ENCODE measurements at regions not wholly inside any gene's neighbourhood (a gene's known extent, or its start where the extent isn't known, plus 50 kb on each side); places are given as distances from the start of the nearest gene placed in this dataset.

GRCh38 chr16:85423631-85424030 lies 189.5 kb upstream of the GSE1 start:
- DNase-seq (ENCODE audit: low read depth in 2 of 2) = no peak

DNA sequence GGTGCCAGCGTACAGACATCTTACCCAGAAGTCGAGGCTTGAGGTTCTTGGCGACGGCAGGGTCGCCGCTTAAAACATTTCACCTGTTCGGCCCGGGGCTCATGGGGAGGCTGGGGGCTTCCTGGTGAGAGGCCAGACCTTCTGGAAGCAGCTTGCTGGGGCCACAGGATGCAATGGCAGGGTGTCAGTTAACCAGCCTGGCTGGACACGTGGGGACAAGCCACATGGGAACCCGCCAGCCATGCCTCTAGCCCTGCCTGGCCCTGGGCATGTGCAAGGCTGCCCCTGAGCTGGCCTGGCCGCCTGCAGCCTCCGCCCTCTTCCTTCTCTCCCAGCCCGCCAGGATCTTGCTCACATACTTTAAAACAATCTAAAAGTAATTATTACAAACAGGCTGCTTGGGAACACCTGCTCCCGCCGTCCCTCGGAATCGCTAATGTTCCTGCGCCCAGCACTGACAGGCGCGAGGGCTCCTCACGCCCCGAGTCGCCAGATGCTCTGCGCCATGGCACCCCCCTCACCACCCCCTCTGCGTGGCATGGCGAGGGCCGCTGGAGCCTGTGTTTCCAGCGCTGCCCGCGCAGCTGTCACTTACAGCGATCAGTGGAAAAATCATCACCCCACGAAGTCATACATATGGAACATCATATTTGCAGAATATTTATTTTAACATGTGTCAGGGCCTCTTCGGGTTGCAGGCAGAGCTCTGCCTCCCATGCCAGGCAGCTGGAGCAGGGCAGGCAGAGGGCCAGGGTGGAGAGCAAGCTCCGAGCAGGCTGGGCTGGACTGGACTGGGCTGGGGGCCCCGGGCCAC lies 188.7 kb upstream of the GSE1 start:
- DNase-seq (ENCODE audit: low read depth in 2 of 2) = no peak

DNA sequence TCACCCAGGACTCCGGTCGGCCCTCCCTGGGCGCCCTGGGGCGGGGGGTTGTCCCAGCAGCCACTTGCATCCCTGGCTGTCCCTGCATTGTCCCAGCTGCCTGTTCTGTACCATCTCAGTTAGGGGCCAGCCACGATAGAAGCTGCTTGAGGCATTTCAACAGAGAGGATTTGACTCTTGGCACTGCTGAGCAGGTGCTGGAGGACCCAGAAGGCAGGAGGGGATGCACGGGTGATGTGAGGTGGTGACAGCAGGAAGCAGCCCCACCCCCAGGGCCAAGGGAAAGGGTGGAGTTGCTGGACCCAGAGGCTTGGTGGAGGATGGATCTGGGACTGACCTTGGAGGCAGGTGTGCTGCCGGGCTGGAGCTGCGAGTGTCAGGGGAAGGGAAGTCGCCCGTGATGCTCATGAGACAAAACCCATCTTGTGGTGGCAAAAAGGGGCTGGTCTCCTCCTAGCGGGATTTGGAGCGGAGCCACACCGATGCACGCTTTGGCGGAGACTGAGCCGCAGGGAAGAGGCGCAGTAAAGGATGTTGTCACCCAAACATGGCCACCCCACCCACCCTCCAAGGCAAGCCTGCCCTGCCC lies 188.0 kb upstream of the GSE1 start:
- no peak for DNase-seq (ENCODE audit: low read depth in 2 of 2)

DNA sequence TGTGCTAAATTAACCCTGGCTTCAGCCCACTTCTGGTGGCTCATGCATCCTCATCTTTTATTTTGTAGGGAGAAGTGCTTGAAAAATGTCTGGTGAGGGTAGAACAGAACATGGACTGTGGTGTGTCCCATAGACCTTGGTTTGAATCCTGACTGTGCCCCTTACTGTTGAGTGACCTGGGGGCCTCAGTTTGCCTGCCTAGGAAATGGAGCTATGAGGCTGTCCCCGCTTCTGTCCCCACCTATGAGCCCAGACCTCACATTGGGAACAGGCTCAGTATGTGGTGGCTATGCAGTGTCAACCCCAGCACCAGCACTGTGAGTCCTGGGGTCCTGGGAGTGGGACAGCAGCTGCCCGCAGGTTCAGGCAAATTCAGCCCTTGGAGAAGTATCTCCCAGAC lies 186.3 kb upstream of the GSE1 start:
- DNase-seq (ENCODE audit: low read depth in 2 of 2) = no peak

DNA sequence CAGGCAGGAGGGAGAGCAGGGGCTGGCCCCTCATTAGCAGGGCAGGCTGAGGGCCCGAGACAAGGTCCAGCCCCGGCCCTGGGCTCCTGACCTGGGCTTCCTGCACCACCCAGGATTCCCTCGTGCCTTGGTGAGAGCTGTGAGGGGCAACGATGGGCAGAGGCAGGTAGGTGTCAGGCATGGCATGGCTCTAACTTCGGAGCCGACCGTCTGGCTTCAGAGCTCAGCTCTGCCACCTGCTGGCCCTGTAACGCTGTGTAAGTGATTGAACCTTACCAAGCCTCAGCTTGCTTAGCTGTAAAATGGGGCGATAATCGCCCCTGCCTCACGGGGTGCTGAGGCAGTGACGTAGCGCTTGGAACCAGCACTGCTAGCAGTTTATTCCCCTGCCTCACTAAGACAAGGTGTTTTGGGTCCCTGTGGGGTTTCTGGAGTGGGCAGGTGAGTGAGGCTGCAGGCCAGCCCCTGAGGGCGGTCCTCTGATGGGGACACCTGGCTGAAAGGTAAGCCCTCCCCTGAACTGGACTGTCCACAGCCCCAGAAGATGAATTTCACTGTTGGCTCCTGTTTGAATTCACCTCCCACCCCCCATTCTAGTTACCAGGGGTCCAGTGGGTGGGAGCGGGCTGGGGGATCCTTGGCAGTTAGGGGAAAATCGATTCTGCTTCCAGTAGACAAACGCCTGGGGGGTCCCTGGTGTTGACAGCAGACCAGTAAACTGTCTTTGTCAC lies 184.8 kb upstream of the GSE1 start:
- DNase-seq (ENCODE audit: low read depth in 2 of 2) = no peak

DNA sequence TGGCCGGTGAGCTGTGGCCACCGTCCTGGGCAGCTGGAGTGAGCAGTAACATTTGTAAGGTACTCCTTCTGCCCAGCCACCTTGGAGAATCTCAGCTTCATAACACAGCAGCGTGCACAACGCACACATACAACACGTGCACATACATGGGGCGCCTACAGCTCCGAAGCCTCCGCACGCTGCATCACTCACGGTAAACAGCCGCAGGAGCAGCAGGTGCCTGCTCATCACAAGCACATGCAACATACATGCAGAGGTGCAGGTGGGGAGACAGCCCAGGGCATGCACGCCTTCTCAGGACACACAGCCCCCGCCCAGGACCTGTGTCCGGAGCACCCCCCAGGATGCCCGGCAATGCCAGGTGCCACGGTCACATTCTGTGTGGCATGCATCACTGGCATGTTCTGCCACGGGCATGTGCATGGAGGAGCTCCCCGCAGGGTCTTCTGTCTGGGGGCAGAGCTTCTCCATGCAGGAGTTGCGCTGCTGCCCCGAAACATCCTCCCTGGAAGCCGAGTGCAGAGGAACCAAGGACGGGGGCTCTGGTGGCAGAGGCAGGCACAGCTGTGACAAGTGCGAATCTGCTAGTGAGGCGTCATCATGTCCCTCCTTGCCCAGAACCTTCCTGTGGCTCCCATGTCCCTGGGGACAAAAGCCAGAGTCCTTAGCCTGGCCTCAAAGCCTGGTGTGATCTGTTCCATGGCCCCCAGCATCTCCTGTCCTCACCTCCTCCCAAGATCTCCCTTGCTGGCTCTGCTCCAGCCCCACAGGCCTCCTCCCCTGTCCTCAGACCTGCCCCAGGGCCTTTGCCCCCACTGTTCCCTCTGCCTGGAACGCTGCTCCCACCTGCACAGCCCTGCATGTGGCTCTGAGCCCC lies 184.0 kb upstream of the GSE1 start:
- DNase-seq (ENCODE audit: low read depth in 2 of 2) = no peak

- DNase-seq (ENCODE audit: low read depth in 2 of 2) = no peak
Measured at GRCh38 chr16:85429776-85430522, 183.2 kb upstream of the GSE1 start.

- no peak for DNase-seq (ENCODE audit: low read depth in 2 of 2)
Measured at GRCh38 chr16:85430523-85431421, 182.3 kb upstream of the GSE1 start.

- no peak for DNase-seq (ENCODE audit: low read depth in 2 of 2)
Measured at GRCh38 chr16:85431431-85432124, 181.5 kb upstream of the GSE1 start.

DNA sequence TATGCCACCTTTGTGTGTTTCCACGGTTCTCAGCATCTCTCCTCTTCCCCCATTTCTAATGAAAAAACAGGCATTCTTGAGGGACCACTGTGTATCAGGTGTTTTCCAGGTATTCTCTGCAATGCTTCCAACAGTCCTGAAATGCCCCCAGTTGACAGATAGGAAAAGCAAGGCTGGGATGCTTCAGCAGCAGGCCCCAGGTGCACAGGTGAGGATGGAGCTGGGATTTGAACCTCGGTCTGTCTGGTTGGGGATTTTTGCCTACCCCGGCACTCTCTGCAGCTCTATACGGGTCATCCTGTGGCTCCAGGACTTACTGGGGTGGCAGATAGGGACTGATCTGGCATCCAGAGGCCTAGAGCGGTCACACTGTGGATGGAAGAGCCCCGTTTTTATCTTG lies 180.5 kb upstream of the GSE1 start:
- no peak for DNase-seq (ENCODE audit: low read depth in 2 of 2)

DNA sequence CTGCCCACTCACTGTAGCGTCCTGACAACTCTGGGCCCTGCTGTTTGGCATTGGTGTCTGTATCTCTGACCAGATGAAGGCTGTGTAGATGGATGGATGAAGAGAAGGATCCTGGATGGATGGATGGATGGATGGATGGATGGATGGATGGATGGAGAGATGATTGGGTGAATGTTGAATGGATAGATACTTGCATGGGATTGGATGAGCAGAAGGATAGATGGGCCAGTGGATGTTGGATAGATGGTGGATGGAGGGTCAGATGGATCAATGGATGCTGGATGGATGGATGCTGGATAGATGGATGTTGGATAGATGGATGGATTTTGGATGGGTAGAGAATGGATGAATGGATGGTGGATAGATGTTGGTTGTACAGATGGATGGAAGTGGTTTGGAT lies 179.6 kb upstream of the GSE1 start:
- no peak for DNase-seq (ENCODE audit: low read depth in 2 of 2)

GRCh38 chr16:85435286-85435685 lies 177.8 kb upstream of the GSE1 start:
- DNase-seq (ENCODE audit: low read depth in 2 of 2) = no peak

- DNase-seq (ENCODE audit: low read depth in 2 of 2) = no peak
Measured at GRCh38 chr16:85435700-85436099, 177.4 kb upstream of the GSE1 start.

DNA sequence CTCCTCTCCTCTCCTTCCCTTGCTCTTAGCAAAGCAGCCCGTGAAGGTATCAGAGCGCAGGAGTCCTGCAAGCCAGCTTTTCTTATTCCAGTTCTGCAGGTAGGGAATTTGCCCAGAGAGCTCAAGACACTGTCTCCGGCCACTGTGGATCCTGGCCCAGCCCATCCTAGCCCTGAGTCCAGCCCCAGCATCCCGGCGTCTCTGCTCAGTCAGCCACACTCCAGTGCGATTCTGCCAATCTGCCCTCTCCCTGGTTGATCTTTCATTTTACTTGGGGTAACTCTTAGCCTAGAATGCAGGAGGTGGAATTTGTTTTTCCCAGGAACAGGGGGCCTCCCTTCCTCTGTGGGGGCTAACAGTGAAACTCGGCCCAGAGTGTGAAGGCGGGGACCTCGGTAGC lies 176.9 kb upstream of the GSE1 start:
- DNase-seq (ENCODE audit: low read depth in 2 of 2) = no peak

DNA sequence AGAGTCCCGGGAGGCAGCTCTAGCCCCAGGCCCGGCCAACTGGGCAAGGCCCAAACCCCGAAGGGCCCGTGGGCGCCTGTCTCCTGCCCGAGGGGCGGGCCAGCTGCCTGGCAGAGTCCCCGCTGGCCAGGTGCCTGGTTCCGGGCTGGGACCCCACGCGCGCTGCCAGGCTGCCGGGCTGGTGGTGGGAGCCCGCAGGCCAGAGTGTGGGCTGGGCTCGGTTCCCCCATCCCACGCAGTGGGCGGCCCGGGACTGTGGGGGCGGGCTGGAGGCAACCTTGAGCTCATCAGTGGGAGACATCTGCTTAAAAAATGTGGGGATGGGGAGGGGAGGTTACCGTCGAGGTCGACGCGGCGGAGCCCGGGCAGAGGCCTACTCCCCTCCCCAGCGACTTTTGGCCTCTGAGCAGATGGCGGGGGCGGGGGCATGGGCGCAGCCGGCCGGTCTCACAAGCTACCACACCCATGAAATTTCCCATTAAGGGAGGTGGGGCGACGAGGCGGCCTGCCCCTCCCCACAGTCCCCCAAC lies 176.4 kb upstream of the GSE1 start:
- DNase-seq (ENCODE audit: low read depth in 2 of 2) = no peak

GRCh38 chr16:85437166-85438052 lies 175.7 kb upstream of the GSE1 start:
- no peak for DNase-seq (ENCODE audit: low read depth in 2 of 2)

- no peak for DNase-seq (ENCODE audit: low read depth in 2 of 2)
Measured at GRCh38 chr16:85438981-85439685, 174.0 kb upstream of the GSE1 start.

DNA sequence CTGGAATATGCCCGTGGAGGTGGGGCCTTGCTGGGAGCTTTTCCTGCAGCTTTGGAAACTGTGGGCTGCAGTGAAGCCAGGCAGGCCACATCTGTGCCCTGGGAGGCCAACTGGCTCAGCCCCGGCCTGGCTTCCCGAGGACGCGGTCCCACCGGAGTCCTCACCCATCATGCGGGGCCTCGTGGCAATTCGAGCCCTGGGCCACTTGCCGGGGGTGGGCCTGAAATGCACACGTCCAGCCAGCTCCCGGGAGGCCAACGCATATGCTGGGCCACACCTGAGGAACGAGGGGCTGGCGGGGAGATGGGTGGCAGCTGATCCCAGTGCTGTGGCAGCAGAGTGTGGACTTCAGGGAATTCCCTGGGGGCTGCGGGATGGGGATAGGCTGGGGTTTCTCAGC lies 172.4 kb upstream of the GSE1 start:
- DNase-seq (ENCODE audit: low read depth in 2 of 2) = no peak

Measured in stimulated activated CD8-positive, alpha-beta memory T cell treated with anti-CD3 and anti-CD28 coated beads, Interleukin-15, amount 100 ng/mL, for 4 hours (primary cell).